GM19035 (cell line): ENCODE measurements at regions not wholly inside any gene's neighbourhood (a gene's known extent, or its start where the extent isn't known, plus 50 kb on each side); places are given as distances from the start of the nearest gene placed in this dataset.
"Not testable (repeated sequence)": the region's sequence is repeated elsewhere in the genome, so short reads cannot be mapped to it uniquely, and the experiment has no call there.

Experiments
- ATAC-seq: cut with Tn5 transposase; IDR thresholded peaks from one replicate; pipeline ENCODE4 v1.9.1; 2021; ENCODE audit not compliant: unreplicated experiment

DNA sequence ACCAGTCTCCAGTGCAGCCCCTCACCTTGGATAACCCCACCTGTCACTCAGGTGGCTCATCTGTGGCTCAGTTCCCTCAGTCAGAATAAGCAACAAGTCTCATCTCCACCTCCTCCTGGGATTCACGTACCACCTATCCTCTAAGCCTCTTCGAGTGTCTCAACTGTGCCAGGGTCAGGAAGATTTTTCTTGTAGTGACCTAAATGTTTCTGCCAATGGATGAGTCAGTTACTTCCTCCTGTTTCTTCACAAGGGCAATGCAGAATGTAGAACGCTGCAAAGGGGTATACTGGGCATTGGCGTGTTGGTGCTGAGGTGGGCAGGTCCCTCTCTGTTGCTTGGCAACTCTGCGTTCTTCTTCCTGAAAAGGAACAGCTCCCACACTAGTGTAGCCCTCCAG lies 213.3 kb upstream of the CXCR4 start:
- ATAC-seq = no peak

DNA sequence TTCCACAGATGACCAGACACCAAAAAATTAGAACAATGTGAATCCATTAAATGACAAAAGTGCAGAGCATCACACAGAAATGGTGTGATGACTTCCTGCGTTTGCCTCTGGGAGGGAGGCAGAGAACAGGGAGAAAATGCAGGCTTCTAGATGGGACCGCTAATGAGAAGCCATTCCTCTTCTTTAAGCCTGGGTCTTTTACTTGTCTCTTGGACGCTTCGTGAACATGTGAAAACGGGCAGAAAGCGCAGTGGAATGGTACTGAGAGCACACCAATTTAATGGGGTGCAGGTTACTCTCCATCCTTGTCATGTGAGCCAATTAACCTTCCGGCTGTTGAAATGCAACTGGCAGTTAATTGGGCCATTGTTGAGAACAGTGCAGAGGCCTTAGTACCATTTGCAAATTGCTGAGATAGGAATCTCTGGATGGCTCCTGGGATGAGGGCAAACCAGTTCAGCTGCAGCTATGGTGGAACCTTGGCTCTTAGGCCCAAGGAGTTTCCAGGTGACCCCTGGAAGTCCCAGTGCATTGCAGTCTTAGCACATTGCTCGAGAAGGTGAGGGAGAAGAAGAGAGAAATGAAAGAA lies 210.4 kb upstream of the CXCR4 start:
- ATAC-seq = no peak

DNA sequence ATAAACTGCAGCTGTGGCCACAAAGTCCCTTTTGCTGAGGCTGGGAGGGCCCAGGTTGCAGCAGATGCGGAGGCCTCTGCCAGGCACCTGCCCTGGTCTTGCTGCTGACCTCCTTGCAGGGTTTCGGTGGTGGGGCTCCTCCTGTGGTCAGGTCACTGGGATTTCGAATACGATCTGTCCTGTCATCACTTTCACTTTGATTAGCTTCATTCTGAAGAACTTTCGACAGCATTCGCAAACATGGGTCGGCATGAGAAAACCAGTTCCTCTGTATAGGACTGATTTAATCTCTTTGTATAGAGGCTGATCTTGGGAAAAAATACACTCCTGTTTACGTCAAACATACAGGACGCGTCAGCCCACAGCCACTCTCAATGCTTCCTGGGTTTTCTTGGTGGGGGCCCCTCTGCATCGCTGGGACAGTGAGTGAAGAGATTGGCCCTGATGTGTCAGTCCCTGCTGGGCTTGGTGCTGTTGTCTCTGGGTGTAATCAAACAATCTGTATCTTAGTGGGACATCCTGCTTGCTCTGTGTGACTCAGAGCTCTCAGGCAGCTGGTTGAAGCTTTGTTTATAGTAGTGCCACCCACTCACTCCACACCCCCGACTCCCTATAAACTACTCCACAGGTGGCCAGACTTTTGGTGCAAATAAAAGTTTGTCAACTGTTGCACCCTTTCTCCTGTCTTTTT lies 209.4 kb upstream of the CXCR4 start:
- ATAC-seq = peak; percentile 91

DNA sequence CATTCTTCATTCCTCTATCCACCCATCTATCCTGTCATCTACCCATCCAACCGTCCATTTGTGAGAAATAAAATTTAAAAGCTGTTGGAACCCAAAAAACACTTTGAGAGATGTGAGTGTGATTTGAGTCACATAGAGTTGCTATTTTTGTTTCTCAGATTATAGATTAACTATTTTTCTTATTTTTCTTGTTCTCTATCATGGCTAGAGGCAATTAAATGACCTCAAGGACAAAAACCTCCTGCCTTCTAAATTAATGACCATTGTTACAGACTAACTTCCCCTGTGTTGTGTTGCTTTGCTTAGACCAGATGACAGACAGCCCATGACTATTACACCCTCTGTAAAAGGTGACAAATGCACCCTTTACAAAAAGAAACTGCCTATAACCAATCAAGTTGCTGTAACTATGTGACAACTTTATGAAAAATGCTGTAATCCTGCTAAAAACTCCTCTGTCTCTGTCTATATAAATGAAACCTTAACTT lies 207.9 kb upstream of the CXCR4 start:
- no peak for ATAC-seq

DNA sequence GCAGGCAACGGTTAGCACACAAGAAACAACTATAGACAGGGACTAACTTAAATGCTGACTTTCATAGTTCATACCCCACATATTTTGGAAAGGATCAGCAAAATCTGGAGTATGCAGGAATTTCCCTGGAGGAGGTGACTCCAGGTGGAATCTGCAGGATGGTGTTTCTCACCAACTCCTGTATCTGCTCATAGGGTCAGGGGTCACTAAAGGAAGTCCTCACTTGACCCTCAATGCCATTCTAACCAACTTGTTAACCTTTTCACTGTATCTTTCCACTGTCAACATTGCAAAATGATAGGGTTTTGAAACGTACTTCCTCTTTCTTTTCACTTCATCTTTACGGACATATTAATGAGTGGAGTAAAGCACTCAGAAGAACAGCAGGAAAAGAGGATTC lies 207.0 kb upstream of the CXCR4 start:
- ATAC-seq = no peak

DNA sequence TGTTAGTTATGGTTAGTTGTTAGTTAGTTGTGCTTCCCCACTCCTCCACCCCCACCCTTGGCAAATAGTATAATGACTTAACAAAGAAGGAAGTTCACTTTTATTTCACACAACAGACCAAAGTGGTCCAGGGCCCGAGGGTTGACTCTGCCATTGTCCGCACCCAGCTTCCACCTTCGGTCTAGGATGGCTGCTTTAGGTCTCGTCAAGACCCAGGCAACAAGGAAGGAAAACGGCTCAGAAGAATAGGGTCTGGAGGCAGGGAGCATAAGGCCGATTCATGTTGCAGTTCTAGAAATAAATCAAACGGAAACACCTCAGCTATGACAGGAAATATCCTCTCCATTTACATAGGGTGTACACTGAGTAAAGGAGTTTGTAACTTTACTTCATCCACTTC lies 206.0 kb upstream of the CXCR4 start:
- no peak for ATAC-seq

DNA sequence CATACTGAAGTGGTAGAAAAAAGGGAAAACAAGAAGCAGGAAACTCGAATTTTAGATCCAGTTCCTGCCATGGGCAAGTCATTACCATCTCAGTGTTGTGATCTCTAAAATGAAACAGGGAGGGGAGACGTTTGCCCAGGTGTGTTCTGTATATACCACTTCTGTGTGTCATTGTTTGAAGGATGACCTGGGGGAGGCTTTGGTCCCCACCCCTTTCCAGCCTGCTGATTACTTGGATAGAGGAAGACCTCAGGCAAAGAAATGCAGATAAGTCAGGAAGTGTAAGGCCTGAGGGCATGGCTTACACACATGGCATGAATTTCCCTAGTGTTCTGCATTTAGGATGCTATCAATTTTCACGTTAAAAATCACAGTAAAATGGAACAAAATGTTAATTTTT lies 205.2 kb upstream of the CXCR4 start:
- ATAC-seq = no peak

DNA sequence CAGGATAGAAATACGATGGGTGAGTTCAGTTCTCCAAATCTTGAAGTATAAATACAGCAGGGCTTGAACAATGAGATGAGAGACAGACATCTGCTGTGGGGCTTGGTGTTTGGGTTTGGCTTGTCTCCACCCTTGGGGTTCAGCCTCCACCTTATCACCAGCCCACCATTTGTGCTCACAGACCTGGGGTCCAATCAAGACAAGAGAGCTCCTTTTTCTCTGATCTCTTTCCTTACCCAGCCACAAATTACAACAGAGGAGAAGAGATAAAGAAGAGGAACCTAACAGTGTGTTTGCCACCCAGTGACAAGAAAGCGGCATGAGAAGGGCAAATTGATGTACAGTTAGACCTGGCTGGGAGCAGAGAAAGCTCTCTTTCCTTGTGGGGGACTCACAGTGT lies 204.5 kb upstream of the CXCR4 start:
- ATAC-seq = no peak

DNA sequence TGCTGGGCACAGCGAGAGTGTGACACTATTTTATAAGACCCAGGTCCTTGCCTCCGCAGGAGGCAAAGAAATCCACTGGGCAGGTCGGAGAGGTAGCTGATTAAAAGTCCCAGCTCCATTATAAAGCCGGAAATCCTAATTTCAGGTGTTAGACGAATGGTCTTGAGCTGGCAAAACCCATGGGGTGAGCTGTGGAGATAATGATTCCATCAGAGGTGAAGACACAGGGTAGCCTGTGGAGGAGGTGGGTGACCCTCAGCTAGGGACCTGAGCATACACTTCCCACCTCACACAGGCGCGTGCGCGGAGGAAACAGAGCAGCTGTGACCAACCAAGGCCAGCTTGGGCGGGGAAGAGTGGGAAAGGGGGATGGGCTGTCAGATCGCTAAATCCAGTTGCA lies 201.7 kb upstream of the CXCR4 start:
- ATAC-seq = no peak

DNA sequence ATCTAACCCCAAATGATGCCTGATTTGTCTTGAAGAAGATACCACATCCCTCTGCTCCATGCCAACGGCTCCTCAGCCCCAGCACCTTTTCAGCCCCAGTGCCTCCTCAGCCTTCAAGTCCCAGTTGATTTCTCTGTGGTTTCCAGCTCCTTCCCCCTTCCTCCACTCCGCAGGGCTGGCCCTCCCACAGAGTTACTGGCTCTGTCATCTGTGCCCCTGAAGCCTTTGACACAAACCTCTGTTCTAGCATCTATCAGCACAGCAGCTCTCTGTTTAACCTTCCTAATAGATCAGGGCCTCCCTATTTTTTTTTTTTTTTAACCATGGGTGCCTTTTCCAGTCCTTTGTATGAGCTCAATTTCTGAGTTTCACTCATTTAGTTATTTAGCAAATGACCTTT lies 201.3 kb upstream of the CXCR4 start:
- ATAC-seq = no peak

DNA sequence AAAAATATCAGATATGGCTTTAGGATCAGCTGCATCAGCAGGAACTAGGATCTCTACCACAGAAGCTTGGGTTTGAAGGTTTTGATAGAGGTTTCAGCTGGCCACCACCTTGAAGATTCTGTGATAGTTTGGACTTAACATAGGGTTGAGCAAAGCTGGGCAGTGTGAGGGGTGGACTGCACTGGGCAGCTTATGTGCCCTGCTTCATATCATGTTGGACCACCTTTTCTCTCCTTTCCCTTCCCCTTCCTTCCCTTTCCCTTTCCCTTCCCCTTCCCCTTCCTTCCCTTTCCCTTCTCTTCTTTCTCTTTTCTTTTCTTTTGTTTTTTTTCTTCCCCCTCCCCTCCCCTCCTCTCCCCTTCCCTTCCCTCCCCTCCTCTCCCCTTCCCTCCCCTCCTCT lies 196.3 kb upstream of the CXCR4 start:
- ATAC-seq = no peak

DNA sequence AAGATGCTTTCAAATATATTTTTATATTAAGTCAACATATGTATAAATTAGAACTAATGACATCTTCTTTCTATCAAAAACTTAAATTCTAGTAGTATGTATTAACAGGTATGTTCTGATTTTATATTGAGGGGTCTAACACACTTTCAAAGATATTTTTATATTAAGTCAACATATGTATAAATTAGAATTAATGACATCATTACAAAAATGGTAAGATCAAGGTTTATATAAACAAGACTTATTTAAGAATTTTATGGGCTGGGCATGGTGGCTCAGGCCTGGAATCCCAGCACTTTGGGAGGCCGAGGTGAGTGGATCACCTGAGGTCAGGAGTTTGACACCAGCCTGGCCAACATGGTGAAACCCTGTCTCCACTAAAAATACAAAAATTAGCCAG lies 194.6 kb upstream of the CXCR4 start:
- ATAC-seq = not testable (repeated sequence)

DNA sequence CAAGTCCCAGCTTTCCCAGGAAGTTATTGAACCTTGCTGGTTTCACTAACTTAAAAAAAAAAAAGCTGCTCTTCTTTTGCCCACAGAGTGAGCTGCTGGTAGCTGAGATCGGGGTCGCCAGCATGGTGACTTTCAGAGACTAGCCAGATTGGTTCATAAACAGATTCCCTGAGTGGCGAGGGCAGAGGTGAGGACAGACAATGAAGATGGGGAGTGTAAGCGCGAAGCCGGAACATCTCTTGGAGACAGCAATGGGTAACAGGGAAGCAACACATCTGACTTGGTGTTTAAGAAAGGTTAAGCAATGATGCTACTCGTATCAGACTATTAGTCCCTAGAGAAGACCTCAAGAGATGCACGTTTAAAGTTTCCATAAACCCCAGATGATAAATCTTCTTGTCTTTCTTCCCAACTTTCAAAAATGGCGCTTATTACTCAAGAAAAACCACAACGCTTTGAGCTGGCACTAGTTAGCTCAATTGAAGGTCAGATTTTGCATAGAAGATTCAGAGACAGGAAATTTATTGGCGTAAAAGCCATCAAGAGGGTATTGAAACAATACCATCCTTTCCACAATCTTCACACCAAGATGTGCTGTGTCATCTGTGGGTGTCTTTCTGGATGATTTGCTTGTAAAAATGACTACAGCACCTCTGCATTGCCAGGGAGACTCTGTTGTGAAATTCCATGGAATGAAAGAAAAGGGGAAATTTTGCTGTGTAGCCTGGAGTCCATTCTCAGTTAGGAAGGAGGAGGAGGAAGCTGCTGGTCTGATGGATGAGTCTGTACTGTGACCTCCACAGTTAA lies 193.1 kb upstream of the CXCR4 start:
- no peak for ATAC-seq

DNA sequence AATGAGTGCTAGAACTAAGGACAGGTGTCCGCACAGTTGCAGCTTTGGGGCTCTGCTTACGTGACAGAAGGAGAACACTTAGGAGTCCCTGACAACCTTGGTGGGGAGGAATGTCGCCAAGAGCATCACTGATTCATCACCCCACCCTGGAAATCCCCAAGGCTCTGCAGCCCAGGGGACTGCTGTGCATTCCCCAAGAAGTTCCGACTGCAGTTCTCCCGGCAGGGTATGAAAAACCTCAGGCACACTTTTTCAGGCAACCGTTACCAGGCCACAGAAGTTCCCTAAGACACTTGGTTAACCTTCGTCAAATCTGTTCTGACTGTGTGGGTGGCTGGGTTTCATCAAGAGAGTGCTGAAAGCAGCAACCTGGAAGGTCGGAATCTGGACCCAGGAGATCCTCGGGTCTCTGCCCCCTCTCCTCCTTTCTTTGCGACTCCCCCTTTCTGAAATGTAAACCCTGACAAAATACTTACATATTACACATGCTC lies 192.1 kb upstream of the CXCR4 start:
- ATAC-seq = peak; percentile 53

DNA sequence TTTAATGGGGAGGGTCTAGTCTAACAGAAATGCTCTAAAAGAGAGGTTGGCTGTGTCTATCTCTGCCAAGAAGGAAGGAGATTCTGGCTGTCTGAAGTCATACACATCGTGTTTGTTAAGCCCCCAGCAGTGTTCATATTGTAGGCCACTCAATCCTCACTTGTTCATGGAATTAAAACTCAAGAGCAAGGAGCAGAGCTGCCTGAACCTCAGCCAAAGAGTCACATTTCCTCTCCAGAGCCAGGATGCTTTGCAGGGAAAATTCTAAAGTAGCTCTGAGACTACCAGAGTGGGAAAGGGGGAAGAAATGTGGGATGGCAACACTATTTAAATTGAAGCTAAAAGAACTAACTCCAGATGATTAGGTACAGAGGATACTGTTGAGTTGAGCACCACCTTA lies 190.7 kb upstream of the CXCR4 start:
- ATAC-seq = no peak

DNA sequence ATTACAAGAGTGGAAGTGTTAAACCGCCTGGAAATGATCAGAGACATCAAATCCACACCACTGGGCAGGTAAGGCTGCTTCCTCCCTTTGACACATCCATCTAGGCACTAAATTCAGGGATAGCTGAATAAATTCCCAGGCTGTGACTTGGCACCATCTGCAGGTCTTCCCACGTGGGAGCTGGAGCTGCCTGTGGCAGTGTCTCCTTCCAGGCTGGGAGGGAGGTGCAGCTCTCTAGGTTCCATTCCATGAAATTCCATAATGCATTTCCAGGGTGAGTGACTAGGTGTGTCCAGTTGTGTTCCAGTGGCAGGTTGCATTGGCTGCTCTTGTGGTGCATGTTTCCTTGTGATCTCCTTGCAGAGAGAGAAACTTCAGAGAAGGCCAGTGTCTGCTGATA lies 188.9 kb upstream of the CXCR4 start:
- ATAC-seq = no peak

DNA sequence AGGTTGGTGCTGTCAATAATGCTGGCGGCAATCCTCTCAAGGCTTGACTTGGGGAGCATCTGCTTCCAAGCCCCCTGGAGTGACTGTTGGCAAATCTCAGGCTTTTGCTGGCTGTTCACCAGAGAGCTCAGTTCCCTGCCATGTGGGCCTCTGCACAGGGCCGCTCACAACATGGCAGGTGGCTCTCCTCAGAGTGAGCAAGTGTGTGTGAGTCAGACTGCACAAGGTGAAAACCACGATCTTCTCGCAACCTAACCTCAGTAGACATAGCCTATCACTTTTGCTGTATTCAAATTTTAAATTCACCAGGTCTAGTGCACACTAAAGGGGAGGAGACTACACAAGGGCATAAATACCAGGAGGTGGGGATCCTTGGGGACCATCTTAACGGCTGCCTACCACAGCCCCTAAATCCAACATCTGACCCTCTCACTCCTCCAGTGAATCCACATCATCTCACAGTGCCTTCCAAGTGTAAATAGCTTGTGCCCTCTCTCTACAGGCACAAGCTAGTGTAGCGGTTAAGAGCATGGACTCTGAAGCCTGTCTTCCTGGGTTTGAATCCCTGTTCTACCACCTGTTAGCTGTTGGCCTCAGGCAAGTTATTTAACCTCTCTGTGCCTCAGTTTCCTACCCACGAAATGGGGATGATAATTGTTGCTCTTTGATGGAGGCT lies 187.7 kb upstream of the CXCR4 start:
- ATAC-seq = peak; percentile 87

DNA sequence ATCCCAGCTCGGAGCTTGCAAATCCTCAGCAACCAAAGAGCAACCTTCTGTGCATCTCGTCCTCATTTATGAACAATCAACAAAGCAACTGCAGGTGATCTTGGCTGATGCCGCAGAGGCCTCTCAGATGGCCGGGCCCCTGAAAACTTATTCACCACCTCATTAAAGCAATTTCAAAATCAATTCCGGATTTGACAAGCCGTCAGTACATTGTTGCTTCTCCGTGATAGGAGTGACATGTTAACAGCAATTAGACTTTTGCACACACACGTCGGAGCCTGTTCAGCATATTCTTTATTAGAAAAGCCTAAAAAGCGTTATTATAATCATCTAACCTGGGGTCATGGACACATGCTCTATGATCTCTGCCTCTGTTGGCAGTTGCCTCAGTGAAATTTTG lies 183.1 kb upstream of the CXCR4 start:
- ATAC-seq = no peak

DNA sequence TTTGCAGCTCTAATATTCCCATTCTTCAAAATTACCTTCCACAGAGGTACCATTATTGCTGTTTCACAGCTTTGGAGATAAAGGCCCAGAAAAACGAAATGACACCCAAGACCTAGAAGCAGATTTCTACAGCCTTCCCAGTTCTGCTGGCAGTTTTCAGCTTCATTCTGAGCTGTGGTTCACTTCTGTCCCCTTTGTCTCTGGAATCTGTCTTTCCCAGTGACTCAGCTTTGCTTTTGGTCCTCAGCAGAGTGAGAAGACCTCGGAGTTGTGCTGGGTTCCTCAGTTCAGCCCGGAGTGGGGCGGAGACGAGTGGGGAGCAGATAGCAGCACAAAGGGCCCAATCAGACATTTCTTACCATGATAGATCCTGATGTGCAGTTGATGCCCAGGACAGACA lies 180.7 kb upstream of the CXCR4 start:
- no peak for ATAC-seq

DNA sequence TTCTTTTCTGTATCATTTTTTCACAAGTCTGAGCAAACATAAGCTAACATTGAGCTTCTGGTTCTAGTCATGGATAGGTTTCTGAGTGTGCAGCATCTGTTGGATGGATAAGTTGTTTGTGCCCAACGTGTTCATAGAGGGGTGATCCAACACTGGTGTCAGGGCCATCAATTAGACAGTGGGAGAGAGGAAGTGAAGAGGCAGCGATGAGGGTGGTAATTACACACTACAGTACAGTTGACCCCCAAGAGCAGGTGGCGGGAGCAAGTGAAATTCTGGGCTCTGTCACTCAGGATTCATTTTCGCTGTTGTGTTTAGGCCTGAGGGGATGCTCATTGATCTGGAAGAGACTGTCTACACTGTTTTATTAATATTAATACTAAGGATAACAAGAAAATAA lies 180.0 kb upstream of the CXCR4 start:
- no peak for ATAC-seq

DNA sequence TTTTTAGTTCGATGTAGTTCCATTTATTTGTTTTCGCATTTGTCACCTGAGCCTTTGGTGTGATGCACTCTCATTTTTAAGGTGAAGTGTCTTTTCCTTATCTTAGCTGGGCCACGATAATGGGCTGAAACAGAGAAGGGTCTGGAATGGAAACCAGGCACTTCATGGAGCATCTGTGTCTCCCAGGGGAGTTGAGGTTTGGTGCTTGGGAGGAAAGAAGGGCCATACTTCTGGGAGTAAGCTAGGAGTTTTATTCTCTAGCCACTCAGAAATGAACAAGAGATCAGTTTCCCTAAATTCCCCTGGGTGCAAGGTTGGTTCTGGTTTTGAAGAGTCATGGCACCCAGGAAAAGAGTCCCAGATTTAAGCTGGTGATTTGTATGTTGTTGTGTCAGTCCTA lies 179.4 kb upstream of the CXCR4 start:
- ATAC-seq = no peak
